CD14-positive monocyte (primary cell): ENCODE measurements at regions not wholly inside any gene's neighbourhood (a gene's known extent, or its start where the extent isn't known, plus 50 kb on each side); places are given as distances from the start of the nearest gene placed in this dataset.

Experiments
- DNase-seq, 3 donors: peaks; one replicate each; pipeline ENCODE4 v3.0.0-alpha.2; 2011 to 2022
- H2AFZ ChIP-seq: 2 replicates; pipeline ENCODE4 v1.6.0; 2012; ENCODE audit warnings: mild to moderate bottlenecking, low read depth, low read length, inconsistent platforms; ENCODE audit not compliant: insufficient read depth, poor library complexity, severe bottlenecking
- H3K27ac ChIP-seq, 2 donors: 1 replicate in 1 of 2; 2 replicates in 1 of 2; pipeline ENCODE4 v1.5.1; 2012 to 2013; ENCODE audit warnings: low read length in 2 of 2, control low read depth in 1 of 2, inconsistent platforms in 1 of 2, low read depth in 1 of 2, mild to moderate bottlenecking in 1 of 2
- H3K27me3 ChIP-seq, 2 donors: one replicate each; pipeline versions ENCODE4 v1.6.0 to v1.6.1; 2011 to 2013; ENCODE audit warnings: low read length in 2 of 2; ENCODE audit not compliant: control insufficient read depth in 2 of 2, insufficient read depth in 2 of 2
- H3K36me3 ChIP-seq, 2 donors: replicated peaks in 1 of 2; 1 replicate in 1 of 2; 2 replicates in 1 of 2; pipeline versions ENCODE4 v1.5.1 to v1.6.1; 2012 to 2013; ENCODE audit warnings: low read length in 2 of 2, control low read depth in 1 of 2, inconsistent platforms in 1 of 2, mild to moderate bottlenecking in 1 of 2; ENCODE audit not compliant: insufficient read depth in 2 of 2, control insufficient read depth in 1 of 2
- H3K4me1 ChIP-seq, 2 donors: 1 replicate in 1 of 2; 2 replicates in 1 of 2; pipeline versions ENCODE4 v1.5.1 to v1.6.1; 2012 to 2013; ENCODE audit warnings: low read length in 2 of 2, control low read depth in 1 of 2, inconsistent platforms in 1 of 2, mild to moderate bottlenecking in 1 of 2, moderate library complexity in 1 of 2; ENCODE audit not compliant: insufficient read depth in 2 of 2, control insufficient read depth in 1 of 2
- H3K4me2 ChIP-seq: replicated peaks from 2 replicates; pipeline ENCODE3; 2012; ENCODE audit warnings: low read length, moderate library complexity, mild to moderate bottlenecking; ENCODE audit not compliant: poor library complexity, severe bottlenecking; ENCODE audit errors: extremely low read depth
- H3K4me3 ChIP-seq, 3 experiments: fragments of 200-600 bp in 1 of 3; sonication (generic) in 1 of 3; replicated peaks in 1 of 3; 1 replicate in 2 of 3; 2 replicates in 1 of 3; pipeline ENCODE4 v1.5.1; 2011 to 2013; ENCODE audit warnings: low read length in 3 of 3, mild to moderate bottlenecking in 3 of 3, control low read depth in 2 of 3, low read depth in 2 of 3, inconsistent platforms in 1 of 3, moderate library complexity in 1 of 3
- H3K79me2 ChIP-seq: 2 replicates; pipeline ENCODE4 v1.6.0; 2012; ENCODE audit warnings: mild to moderate bottlenecking, control low read depth, inconsistent platforms, low read length, moderate library complexity; ENCODE audit not compliant: insufficient read depth
- H3K9ac ChIP-seq: 2 replicates; pipeline ENCODE4 v1.6.0; 2017; ENCODE audit warnings: low read length, mild to moderate bottlenecking; ENCODE audit not compliant: insufficient read depth, poor library complexity, severe bottlenecking
- H3K9me3 ChIP-seq, 2 donors: replicated peaks in 1 of 2; 1 replicate in 1 of 2; 2 replicates in 1 of 2; pipeline versions ENCODE4 v1.5.1 to v1.6.1; 2012 to 2013; ENCODE audit warnings: low read length in 2 of 2, control low read depth in 1 of 2; ENCODE audit not compliant: control insufficient read depth in 1 of 2, insufficient read depth in 1 of 2
- H4K20me1 ChIP-seq: 2 replicates; pipeline ENCODE4 v1.6.0; 2012; ENCODE audit warnings: mild to moderate bottlenecking, low read length, control low read depth, moderate library complexity; ENCODE audit not compliant: insufficient read depth
- H3K27ac Mint-ChIP-seq, 7 donors: one replicate each; pipeline ENCODE4 v1.8.0; 2020; ENCODE audit warnings: mild to moderate bottlenecking in 7 of 7, mixed read lengths in 7 of 7, moderate library complexity in 6 of 7, inconsistent platforms in 2 of 7
- H3K27me3 Mint-ChIP-seq, 3 donors: one replicate each; pipeline ENCODE4 v1.8.0; 2021 to 2022; ENCODE audit warnings: low read depth in 3 of 3, mild to moderate bottlenecking in 3 of 3, mixed read lengths in 3 of 3, moderate library complexity in 3 of 3, inconsistent platforms in 1 of 3
- H3K36me3 Mint-ChIP-seq, 2 donors: one replicate each; pipeline ENCODE4 v1.8.0; 2020; ENCODE audit warnings: mixed read lengths in 2 of 2, inconsistent platforms in 1 of 2, mild to moderate bottlenecking in 1 of 2
- H3K4me1 Mint-ChIP-seq: one replicate; pipeline ENCODE4 v1.8.0; 2020; ENCODE audit warnings: mild to moderate bottlenecking, mixed read lengths
- H3K4me3 Mint-ChIP-seq, 2 donors: one replicate each; pipeline ENCODE4 v1.8.0; 2020; ENCODE audit warnings: mild to moderate bottlenecking in 2 of 2, mixed read lengths in 2 of 2, moderate library complexity in 1 of 2
- H3K9me3 Mint-ChIP-seq, 7 donors: one replicate each; pipeline ENCODE4 v1.8.0; 2020 to 2022; ENCODE audit warnings: mixed read lengths in 7 of 7, mild to moderate bottlenecking in 6 of 7, moderate library complexity in 6 of 7, inconsistent platforms in 2 of 7
- WGBS: methylation state at CpG from one replicate; pipeline ENCODE4 v1.1.5; 2013; ENCODE audit warnings: missing lambda C conversion rate; ENCODE audit not compliant: insufficient coverage; 5-methylcytosine and 5-hydroxymethylcytosine counted together
- intact Hi-C, 2 donors: fragments of 100-400 bp; cut with micrococcal nuclease; formaldehyde crosslinking; loops; one replicate each; pipeline versions ENCODE4 v1.15.0 to v1.15.1; 2023
- TF ChIP-seq, protein P1 (sequence below): fragments of 200-600 bp; IDR thresholded peaks from one replicate; pipeline ENCODE4 v1.8.0; 2022; ENCODE audit warnings: antibody characterized with exemption, mild to moderate bottlenecking

DNA sequence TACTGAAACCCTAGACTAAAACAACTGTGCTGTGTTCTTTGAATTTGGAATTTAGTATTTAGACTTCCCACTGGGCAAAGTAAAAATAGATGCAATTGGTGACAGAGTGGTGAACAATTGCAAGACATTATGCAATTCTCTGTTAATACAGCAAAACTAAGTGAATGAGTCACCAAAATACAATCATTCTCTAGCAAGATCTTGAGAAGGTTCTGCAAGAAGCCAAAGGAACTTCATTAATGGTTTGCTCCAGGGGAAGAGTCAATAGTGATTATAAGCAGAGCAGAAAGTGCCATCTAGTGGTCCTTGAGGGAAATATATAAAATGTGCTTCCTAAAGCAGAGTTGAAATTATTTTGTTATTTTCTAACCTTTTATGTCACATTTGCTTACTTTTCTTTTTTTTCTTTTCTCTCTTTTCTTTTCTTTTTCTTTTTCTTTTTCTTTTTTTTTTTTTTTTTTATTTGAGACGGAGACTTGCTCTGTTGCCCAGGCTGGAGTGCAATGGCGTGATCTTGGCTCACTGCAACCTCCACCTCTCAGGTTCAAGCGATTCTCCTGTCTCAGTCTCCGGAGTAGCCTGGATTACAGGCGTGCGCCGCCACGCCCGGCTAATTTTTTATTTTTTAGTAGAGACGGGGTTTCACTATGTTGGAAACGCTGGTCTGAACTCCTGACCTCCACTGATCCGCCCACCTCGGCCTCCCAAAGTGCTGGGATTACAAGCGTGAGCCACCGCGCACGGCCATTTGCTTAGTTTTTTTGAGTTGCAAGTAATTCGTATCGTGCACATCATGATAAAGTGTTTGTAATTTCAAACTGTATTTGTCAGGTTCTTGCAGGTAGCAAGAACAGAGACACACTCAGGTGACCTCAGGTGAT, 99.2 kb downstream of the CTH start:
- Mint-ChIP-seq H3K27ac (peak overlapping the region in 1 of 7 donors; percentile 64), H3K36me3 (no peaks in the 10 kb centered on the region), H3K4me1 (peaks cover 2% of the 10 kb centered on the region), H3K4me3 (no peak overlapping the region), H3K9me3 (no peaks in the 10 kb centered on the region), H3K27me3 (peaks cover 0 to 2% (median 0%) of the 10 kb centered on the region in 3 donors)
- Histone ChIP-seq H3K27ac (no peak overlapping the region), H3K4me2 (no peak overlapping the region), H2AFZ (no peak overlapping the region), H3K9ac (no peak overlapping the region), H3K4me1 (no peaks in the 10 kb centered on the region), H3K36me3 (no peaks in the 10 kb centered on the region), H4K20me1 (no peaks in the 10 kb centered on the region), H3K9me3 (no peaks in the 10 kb centered on the region), H3K27me3 (no peaks in the 10 kb centered on the region), H3K79me2 (no peaks in the 10 kb centered on the region), H3K4me3 (no peak overlapping the region)
- TF ChIP-seq, protein P1, sequence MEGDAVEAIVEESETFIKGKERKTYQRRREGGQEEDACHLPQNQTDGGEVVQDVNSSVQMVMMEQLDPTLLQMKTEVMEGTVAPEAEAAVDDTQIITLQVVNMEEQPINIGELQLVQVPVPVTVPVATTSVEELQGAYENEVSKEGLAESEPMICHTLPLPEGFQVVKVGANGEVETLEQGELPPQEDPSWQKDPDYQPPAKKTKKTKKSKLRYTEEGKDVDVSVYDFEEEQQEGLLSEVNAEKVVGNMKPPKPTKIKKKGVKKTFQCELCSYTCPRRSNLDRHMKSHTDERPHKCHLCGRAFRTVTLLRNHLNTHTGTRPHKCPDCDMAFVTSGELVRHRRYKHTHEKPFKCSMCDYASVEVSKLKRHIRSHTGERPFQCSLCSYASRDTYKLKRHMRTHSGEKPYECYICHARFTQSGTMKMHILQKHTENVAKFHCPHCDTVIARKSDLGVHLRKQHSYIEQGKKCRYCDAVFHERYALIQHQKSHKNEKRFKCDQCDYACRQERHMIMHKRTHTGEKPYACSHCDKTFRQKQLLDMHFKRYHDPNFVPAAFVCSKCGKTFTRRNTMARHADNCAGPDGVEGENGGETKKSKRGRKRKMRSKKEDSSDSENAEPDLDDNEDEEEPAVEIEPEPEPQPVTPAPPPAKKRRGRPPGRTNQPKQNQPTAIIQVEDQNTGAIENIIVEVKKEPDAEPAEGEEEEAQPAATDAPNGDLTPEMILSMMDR = peak; percentile 81
- peak; percentile 45 to 82 (median 74) for DNase-seq
- WGBS = 91% methylated on average over 8 of the region's 19 CpGs
- intact Hi-C loops = loop anchor here (5.0 to 10.0 kb wide), 2 partner anchors 95 to 378 kb away; partner anchors contain the start of gene CTH (in 1 of the 2)

DNA sequence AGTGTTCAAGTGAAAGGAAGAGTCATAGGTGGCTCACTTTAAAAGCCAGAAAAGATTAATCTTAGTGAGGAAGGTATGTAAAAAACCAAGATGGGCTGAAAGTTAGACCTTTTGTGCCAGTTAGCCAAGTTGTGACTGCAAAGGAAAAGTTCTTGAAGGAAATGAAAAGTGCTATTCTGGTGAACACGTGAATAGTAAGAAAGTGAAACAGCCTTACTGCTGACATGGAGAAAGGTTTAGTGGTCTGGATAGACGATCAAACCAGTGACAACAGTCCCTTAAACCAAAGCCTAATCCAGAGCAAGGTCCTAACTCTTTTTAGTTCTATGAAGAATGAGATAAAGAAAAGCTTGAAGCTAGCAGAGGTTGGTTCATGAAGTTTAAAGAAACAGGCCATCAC, 106.4 kb downstream of the CTH start:
- intact Hi-C loops = no loop called here
- no peaks in the 10 kb centered on the region for H3K36me3 Mint-ChIP-seq

More for the DNA sequence above, 106.4 kb downstream of the CTH start:
- no peak overlapping the region for H3K9ac ChIP-seq
- H3K4me2 ChIP-seq = no peak overlapping the region
- no peaks in the 10 kb centered on the region for H3K79me2 ChIP-seq
- H2AFZ ChIP-seq = no peak overlapping the region
- Mint-ChIP-seq H3K9me3 (peaks cover 0 to 2% (median 0%) of the 10 kb centered on the region in 7 donors), H3K4me1 (no peaks in the 10 kb centered on the region), H3K4me3 (no peak overlapping the region), H3K27me3 (peaks cover 0 to 2% (median 0%) of the 10 kb centered on the region in 3 donors), H3K27ac (no peak overlapping the region)
- H3K4me3 ChIP-seq = no peak overlapping the region
- H3K36me3 ChIP-seq = no peaks in the 10 kb centered on the region
- no peak for DNase-seq
- H3K27ac ChIP-seq = no peak overlapping the region
- H3K27me3 ChIP-seq = no peaks in the 10 kb centered on the region
- no peaks in the 10 kb centered on the region for H3K9me3 ChIP-seq
- no CpG with 5 or more reads among the region's 2 CpGs for WGBS
- H3K4me1 ChIP-seq = no peaks in the 10 kb centered on the region
- H4K20me1 ChIP-seq = no peaks in the 10 kb centered on the region
- TF ChIP-seq, protein P1 = no peak
